Psoas muscle (tissue), 7 donors: ENCODE measurements at regions not wholly inside any gene's neighbourhood (a gene's known extent, or its start where the extent isn't known, plus 50 kb on each side); places are given as distances from the start of the nearest gene placed in this dataset.
"Not testable (repeated sequence)": the region's sequence is repeated elsewhere in the genome, so short reads cannot be mapped to it uniquely, and the experiment has no call there.

ENCODE experiments used
- ATAC-seq, 4 donors: fragments of 200-7000 bp; cut with Tn5 transposase; one replicate each; pipeline ENCODE4 v1.9.1; 2020; ENCODE audit warnings: moderate library complexity in 3 of 4, mild to moderate bottlenecking in 2 of 4
- DNase-seq, 2 donors: peaks; one replicate each; pipeline ENCODE4 v3.0.0-alpha.2; 2020
- H3K27ac ChIP-seq: fragments of 200-600 bp; one replicate; pipeline ENCODE4 v1.8.0; 2022
- H3K27me3 ChIP-seq, 3 donors: fragments of 200-600 bp in 1 of 3; one replicate each; pipeline versions ENCODE4 v1.6.1 to v1.8.0; 2013 to 2022; ENCODE audit warnings: low read length in 2 of 3, mild to moderate bottlenecking in 2 of 3, moderate library complexity in 1 of 3; ENCODE audit not compliant: insufficient read depth in 3 of 3
- H3K36me3 ChIP-seq, 2 donors: fragments of 200-600 bp in 1 of 2; one replicate each; pipeline versions ENCODE4 v1.6.1 to v1.8.0; 2013 to 2022; ENCODE audit warnings: low read depth in 1 of 2, mild to moderate bottlenecking in 1 of 2, moderate library complexity in 1 of 2; ENCODE audit not compliant: insufficient read depth in 1 of 2
- H3K4me1 ChIP-seq: fragments of 200-600 bp; one replicate; pipeline ENCODE4 v1.8.0; 2022
- H3K4me3 ChIP-seq: fragments of 200-600 bp; one replicate; pipeline ENCODE4 v1.8.0; 2022; ENCODE audit warnings: mild to moderate bottlenecking
- H3K9me3 ChIP-seq: fragments of 200-600 bp; one replicate; pipeline ENCODE4 v1.8.0; 2022
- whole genome bisulfite sequencing, 3 donors: extraction: QIAGEN DNeasy Blood & Tissue Kit; methylation state at CpG; one replicate each; pipeline versions ENCODE4 v1.1.6 to v1.1.7; 2013; 5-methylcytosine and 5-hydroxymethylcytosine counted together
- intact Hi-C, 2 donors: fragments of 100-400 bp; cut with DNase I; formaldehyde crosslinking; loops; one replicate each; pipeline versions ENCODE4 v1.11.0 to v1.14.2; 2022
- TF ChIP-seq, protein P1 (sequence below): fragments of 200-600 bp; IDR thresholded peaks from one replicate; pipeline ENCODE4 v1.8.0; 2022; ENCODE audit warnings: antibody characterized with exemption
- donor health status: healthy with polysubstance abuse.
- donor health status: DM: no; HTN: no; CAD: no; lungs with moderate emphysema.
- donor health status: Bipolar disorder and iron deficiency.
- donor health status: healthy.
- donor health status: DM: yes; HTN: yes; CAD: no.
- donor health status: DM: no; HTN: no; CAD: no.
- donor health status: DM: yes; HTN: yes; CAD: no.

DNA sequence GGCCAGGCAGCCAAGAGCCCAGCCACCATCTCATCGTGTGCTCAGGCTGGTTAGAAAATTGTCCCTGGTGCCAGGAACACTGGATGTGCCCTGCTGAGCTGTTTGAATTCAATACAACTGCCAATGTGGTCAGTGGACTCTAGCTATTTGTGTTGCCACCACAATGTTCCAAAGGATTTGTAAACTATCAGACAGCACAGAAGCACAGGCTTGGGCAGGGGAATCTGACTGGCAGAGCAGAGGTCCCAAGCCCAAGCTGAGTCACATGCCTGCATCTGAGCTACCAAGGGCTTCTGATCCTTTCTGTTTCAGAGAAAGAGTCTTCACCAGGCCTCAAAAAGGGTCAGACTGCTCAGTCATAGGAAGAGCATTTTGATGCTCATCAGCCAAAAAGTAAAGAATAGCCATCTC, 232.1 kb upstream of the SEMA3C start:
- Histone ChIP-seq H3K27ac (peak overlapping the region; percentile 56), H3K4me3 (no peak overlapping the region), H3K9me3 (no peaks in the 10 kb centered on the region), H3K27me3 (no peaks in the 10 kb centered on the region), H3K4me1 (peaks cover 8% of the 10 kb centered on the region), H3K36me3 (no peaks in the 10 kb centered on the region)
- peak; percentile 72 to 92 (median 81) for ATAC-seq
- peak; percentile 15 to 28 for DNase-seq
- intact Hi-C loops: no loop called here
- TF ChIP-seq, protein P1, sequence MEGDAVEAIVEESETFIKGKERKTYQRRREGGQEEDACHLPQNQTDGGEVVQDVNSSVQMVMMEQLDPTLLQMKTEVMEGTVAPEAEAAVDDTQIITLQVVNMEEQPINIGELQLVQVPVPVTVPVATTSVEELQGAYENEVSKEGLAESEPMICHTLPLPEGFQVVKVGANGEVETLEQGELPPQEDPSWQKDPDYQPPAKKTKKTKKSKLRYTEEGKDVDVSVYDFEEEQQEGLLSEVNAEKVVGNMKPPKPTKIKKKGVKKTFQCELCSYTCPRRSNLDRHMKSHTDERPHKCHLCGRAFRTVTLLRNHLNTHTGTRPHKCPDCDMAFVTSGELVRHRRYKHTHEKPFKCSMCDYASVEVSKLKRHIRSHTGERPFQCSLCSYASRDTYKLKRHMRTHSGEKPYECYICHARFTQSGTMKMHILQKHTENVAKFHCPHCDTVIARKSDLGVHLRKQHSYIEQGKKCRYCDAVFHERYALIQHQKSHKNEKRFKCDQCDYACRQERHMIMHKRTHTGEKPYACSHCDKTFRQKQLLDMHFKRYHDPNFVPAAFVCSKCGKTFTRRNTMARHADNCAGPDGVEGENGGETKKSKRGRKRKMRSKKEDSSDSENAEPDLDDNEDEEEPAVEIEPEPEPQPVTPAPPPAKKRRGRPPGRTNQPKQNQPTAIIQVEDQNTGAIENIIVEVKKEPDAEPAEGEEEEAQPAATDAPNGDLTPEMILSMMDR: no peak
- WGBS, 3 donors: 6 to 18% (median 14%) methylated on average over 1 of the region's 1 CpG

DNA sequence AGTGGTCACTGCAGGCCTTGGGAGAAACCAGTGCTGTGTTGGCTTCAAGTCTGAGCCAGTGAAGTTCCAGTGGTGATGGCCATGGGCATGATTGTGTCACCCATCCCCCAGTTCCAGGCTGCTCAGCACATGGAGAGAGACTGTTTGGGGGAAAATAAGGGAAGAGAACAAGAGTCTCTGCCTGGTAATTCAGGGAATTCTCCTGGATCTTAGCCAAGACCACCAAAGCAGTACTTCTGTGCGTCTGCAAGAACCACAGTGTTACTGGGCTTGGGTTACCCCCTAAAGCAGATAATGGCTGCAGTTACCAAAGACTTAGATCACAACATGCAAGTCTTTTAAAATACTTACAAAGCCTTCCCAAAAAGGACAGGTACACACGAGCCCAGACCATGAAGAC, 225.0 kb upstream of the SEMA3C start:
- H3K4me3 ChIP-seq: no peak overlapping the region
- intact Hi-C loops: no loop called here
- H3K36me3 ChIP-seq: no peaks in the 10 kb centered on the region
- no peak for DNase-seq
- ATAC-seq: no peak
- WGBS, 3 donors: 60 to 62% (median 60%) methylated on average over 2 of the region's 2 CpGs
- H3K27ac ChIP-seq: no peak overlapping the region
- no peaks in the 10 kb centered on the region for H3K27me3 ChIP-seq
- TF ChIP-seq, protein P1: no peak
- H3K9me3 ChIP-seq: no peaks in the 10 kb centered on the region
- H3K4me1 ChIP-seq: no peaks in the 10 kb centered on the region

DNA sequence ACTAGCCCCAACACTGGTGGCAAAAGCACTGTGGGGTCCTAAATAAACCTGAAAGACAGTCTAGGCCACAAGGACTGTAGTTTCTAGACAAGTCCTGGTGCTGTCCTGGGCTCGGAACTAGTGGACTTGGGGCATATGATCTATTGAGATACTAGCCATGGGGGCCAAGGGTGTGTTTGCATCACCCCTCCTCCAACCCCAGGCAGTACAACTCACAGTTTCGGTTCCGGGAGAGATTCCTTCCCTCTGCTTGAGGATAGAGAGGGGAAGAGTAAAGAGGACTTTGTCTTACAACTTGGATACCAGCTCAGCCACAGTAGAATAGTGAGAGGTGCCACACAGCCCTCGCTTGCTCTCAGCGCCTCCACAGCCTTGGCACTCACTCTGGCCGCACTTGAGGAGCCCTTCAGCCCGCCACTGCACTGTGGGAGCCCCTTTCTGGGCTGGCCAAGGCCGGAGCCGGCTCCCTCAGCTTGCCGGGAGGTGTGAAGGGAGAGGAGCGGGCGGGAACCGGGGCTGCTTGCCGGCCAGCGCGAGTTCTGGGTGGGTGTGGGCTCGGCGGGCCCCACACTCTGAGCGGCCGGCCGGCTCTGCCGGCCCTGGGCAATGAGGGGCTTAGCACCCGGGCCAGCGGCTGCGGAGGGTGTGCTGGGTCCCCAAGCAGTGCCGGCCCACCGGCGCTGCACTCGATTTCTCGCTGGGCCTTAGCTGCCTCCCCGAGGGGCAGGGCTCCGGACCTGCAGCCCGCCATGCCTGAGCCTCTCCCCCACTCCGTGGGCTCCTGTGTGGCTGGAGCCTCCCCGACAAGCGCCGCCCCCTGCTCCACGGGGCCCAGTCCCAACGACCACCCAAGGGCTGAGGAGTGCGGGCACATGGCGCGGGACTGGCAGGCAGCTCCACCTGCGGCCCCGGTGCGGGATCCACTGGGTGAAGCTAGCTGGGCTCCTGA, 222.7 kb upstream of the SEMA3C start:
- H3K9me3 ChIP-seq, H3K27me3 ChIP-seq, ATAC-seq, H3K36me3 ChIP-seq, H3K4me1 ChIP-seq, intact Hi-C loops, H3K27ac ChIP-seq, DNase-seq, H3K4me3 ChIP-seq: not testable (repeated sequence)
- 97 to 98% (median 98%) methylated on average over 36 to 45 of the region's 45 CpGs for WGBS, 3 donors

DNA sequence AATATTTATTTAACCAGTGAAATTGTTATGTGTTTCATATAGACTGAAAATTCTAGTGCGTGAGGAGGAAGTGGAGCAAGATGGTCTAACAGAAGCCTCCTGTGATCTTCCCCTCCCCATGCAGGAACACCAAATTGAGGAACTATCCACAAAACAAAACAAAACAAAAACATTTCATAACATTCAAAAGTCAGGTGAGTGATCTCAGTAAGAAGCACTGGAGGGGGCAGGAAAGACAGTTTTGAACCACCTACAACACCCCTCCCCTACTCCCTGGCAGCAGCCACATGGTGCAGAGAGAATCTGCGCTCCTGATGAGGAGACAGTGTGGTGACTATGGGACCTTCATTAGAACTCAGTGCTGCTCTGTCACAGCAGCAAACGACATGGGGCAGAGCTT, 221.9 kb upstream of the SEMA3C start:
- WGBS, 3 donors: 76 to 83% (median 81%) methylated on average over 3 of the region's 3 CpGs
- Histone ChIP-seq H3K9me3 (peaks cover 3% of the 10 kb centered on the region), H3K4me3 (no peak overlapping the region), H3K4me1 (no peaks in the 10 kb centered on the region), H3K27me3 (no peaks in the 10 kb centered on the region), H3K27ac (no peak overlapping the region), H3K36me3 (no peaks in the 10 kb centered on the region)
- DNase-seq (no peak), ATAC-seq (no peak)
- TF ChIP-seq, protein P1: no peak
- intact Hi-C loops: no loop called here

DNA sequence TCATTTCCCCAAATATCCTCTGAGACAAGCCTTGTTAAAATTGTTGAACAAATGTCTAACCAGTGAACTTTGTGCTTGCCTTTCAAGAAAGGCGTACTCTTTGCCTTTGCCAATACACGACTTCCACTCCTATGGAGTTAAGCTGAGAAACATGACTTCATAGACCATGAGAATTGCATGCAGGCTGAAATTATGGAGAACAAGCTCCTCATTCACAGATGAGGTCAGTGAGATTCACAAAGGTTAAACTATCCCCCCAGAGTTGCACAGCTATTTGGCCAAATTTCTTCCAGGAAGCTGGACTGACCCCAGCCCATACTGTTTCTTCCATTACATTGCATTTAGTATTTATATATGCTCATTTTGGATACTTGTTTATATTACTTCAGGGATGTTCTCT, 221.4 kb upstream of the SEMA3C start:
- ATAC-seq: no peak
- 62 to 83% (median 63%) methylated on average over 2 of the region's 2 CpGs for WGBS, 3 donors
- DNase-seq: no peak
- intact Hi-C loops: no loop called here
- peaks cover 3% of the 10 kb centered on the region for H3K9me3 ChIP-seq
- H3K27ac ChIP-seq: no peak overlapping the region
- no peaks in the 10 kb centered on the region for H3K36me3 ChIP-seq
- TF ChIP-seq, protein P1: no peak
- no peak overlapping the region for H3K4me3 ChIP-seq
- H3K27me3 ChIP-seq: no peaks in the 10 kb centered on the region
- H3K4me1 ChIP-seq: no peaks in the 10 kb centered on the region
